ENCODE measurements at regions not wholly inside any gene's neighbourhood (a gene's known extent, or its start where the extent isn't known, plus 50 kb on each side); places are given as distances from the start of the nearest gene placed in this dataset.

DNA sequence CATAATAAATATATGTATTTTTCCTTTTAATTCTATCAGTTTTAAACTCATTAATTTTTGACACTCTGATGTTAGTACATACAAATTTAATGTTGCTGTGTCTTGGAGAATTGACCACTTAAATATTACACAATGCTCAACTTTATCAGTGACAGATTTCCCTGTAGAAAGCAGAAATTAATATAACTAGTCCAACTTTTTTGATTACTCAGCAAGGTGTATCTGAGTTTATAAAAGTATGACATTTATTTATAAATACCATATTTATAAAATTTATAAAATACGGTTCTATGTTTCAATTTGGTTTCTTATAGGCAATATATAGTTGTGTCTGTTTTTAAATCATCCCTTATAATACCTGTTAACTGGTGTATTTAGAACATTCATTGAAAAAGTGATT lies 350.0 kb upstream of the EYS start:
- intact Hi-C loops (cut with DNase I): no loop called here
- Histone ChIP-seq H3K4me3 (no peak overlapping the region), H3K27ac (no peak overlapping the region), H3K4me1 (no peaks in the 10 kb centered on the region), H3K36me3 (ENCODE audit: insufficient read depth in 1 of 2, low read depth in 1 of 2) (no peaks in the 10 kb centered on the region), H3K9me3 (no peaks in the 10 kb centered on the region), H3K27me3 (ENCODE audit: insufficient read depth in 3 of 3, low read length in 2 of 3) (no peaks in the 10 kb centered on the region)
- TF ChIP-seq, protein P1, sequence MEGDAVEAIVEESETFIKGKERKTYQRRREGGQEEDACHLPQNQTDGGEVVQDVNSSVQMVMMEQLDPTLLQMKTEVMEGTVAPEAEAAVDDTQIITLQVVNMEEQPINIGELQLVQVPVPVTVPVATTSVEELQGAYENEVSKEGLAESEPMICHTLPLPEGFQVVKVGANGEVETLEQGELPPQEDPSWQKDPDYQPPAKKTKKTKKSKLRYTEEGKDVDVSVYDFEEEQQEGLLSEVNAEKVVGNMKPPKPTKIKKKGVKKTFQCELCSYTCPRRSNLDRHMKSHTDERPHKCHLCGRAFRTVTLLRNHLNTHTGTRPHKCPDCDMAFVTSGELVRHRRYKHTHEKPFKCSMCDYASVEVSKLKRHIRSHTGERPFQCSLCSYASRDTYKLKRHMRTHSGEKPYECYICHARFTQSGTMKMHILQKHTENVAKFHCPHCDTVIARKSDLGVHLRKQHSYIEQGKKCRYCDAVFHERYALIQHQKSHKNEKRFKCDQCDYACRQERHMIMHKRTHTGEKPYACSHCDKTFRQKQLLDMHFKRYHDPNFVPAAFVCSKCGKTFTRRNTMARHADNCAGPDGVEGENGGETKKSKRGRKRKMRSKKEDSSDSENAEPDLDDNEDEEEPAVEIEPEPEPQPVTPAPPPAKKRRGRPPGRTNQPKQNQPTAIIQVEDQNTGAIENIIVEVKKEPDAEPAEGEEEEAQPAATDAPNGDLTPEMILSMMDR (IDR thresholded peaks at IDR 0.05): no peak
- WGBS, 3 donors: 87 to 96% (median 90%) methylated on average over 1 of the region's 1 CpG
- DNase-seq (no peak), ATAC-seq (no peak)

GRCh38 chr6:66054967-66055366 lies 347.9 kb upstream of the EYS start:
- H3K4me3 ChIP-seq: no peak overlapping the region
- no peaks in the 10 kb centered on the region for H3K27me3 ChIP-seq (ENCODE audit: insufficient read depth in 3 of 3, low read length in 2 of 3)
- H3K27ac ChIP-seq: no peak overlapping the region
- no peaks in the 10 kb centered on the region for H3K4me1 ChIP-seq
- ATAC-seq: no peak
- intact Hi-C loops (cut with DNase I): no loop called here
- whole genome bisulfite sequencing, 3 donors: 51 to 63% (median 53%) methylated on average over 2 of the region's 2 CpGs
- DNase-seq: no peak
- no peaks in the 10 kb centered on the region for H3K36me3 ChIP-seq (ENCODE audit: insufficient read depth in 1 of 2, low read depth in 1 of 2)
- H3K9me3 ChIP-seq: no peaks in the 10 kb centered on the region
- TF ChIP-seq, protein P1 (IDR thresholded peaks at IDR 0.05): no peak

DNA sequence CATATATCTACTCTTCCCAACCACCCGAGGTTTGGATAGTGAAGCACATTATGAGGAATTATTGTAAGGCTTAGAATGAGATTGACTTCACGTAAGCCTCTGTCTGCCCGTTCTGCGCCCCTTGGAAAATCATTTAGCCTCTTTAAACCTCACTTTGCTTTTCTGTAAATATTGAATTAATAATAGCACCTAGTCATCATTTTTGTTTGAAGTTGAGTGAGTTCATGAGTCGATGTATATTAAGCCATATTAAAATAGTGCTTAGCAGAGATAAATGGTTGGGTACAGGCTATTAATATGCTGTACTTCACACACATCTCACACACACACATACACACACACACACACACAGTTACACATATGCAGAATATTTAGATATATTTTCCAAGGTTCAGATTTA lies 344.8 kb upstream of the EYS start:
- Histone ChIP-seq H3K36me3 (ENCODE audit: insufficient read depth in 1 of 2, low read depth in 1 of 2) (no peaks in the 10 kb centered on the region), H3K9me3 (no peaks in the 10 kb centered on the region), H3K4me1 (no peaks in the 10 kb centered on the region), H3K4me3 (no peak overlapping the region), H3K27ac (no peak overlapping the region), H3K27me3 (ENCODE audit: insufficient read depth in 3 of 3, low read length in 2 of 3) (no peaks in the 10 kb centered on the region)
- intact Hi-C loops (cut with DNase I): no loop called here
- ATAC-seq: no peak
- WGBS, 3 donors: 86 to 91% (median 88%) methylated on average over 5 of the region's 5 CpGs
- TF ChIP-seq, protein P1 (IDR thresholded peaks at IDR 0.05): no peak
- DNase-seq: no peak

GRCh38 chr6:66048684-66049474 lies 341.9 kb upstream of the EYS start:
- Histone ChIP-seq H3K27ac (no peak overlapping the region), H3K27me3 (ENCODE audit: insufficient read depth in 3 of 3, low read length in 2 of 3) (no peaks in the 10 kb centered on the region), H3K36me3 (ENCODE audit: insufficient read depth in 1 of 2, low read depth in 1 of 2) (no peaks in the 10 kb centered on the region), H3K4me3 (no peak overlapping the region), H3K9me3 (no peaks in the 10 kb centered on the region), H3K4me1 (no peaks in the 10 kb centered on the region)
- TF ChIP-seq, protein P1 (IDR thresholded peaks at IDR 0.05): no peak
- 80 to 85% (median 84%) methylated on average over 3 of the region's 3 CpGs for WGBS, 3 donors
- intact Hi-C loops (cut with DNase I): no loop called here
- DNase-seq (no peak), ATAC-seq (no peak)

DNA sequence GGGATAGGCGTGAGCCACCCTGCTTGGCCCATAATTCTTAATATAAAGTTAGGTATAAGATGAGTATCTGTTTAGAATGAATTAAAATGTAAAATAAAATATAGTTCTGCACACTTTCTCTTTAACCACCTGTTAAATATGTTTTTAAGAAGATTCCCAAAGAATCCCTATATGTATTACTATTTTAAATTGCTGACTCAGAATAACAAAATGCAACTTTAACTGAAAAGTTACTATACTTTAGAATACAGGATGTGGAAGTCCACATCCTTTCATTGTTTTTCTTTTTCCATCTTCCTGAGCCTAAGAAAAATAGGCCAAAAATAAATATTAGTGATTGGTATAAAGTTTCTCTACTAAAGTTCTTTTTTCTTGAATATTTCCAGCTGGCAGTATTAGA lies 325.6 kb upstream of the EYS start:
- TF ChIP-seq, protein P1 (IDR thresholded peaks at IDR 0.05): no peak
- H3K27me3 ChIP-seq (ENCODE audit: insufficient read depth in 3 of 3, low read length in 2 of 3): no peaks in the 10 kb centered on the region
- intact Hi-C loops (cut with DNase I): no loop called here
- H3K27ac ChIP-seq: no peak overlapping the region
- H3K9me3 ChIP-seq: no peaks in the 10 kb centered on the region
- no peaks in the 10 kb centered on the region for H3K36me3 ChIP-seq (ENCODE audit: insufficient read depth in 1 of 2, low read depth in 1 of 2)
- H3K4me3 ChIP-seq: no peak overlapping the region
- DNase-seq (no peak), ATAC-seq (no peak)
- 70 to 77% (median 72%) methylated on average over 1 of the region's 1 CpG for WGBS, 3 donors
- H3K4me1 ChIP-seq: no peaks in the 10 kb centered on the region
